NCI-H1417 (cell line): ENCODE measurements at regions not wholly inside any gene's neighbourhood (a gene's known extent, or its start where the extent isn't known, plus 50 kb on each side); places are given as distances from the start of the nearest gene placed in this dataset.
"Not testable (repeated sequence)": the region's sequence is repeated elsewhere in the genome, so short reads cannot be mapped to it uniquely, and the experiment has no call there.

Experiments
- DNase-seq, 3 experiments: peaks; one replicate each; lab custom pipeline; 2025; lab: John Stamatoyannopoulos, UW

GRCh38 chr10:60570272-60570865 is 180.7 kb upstream of the ANK3 start:
- DNase-seq = no peak

DNA sequence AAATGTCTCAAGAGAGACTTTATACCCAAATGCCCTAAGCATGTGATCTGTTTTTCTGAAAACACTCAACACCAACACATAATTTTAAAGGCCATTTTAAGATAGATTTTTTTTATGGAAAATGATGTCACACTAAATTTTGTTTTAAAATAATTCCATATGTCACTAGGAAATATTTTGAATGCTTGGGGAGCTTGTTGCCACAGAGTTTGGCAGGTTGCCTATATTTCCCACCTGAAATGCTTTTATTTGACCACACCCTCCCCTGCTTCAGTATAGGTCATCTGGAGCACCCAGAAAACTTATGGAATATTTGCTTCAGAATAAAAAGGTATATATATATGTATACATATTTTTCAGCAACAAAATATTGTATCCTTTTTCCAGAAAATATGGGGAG is 180.0 kb upstream of the ANK3 start:
- DNase-seq = no peak

- DNase-seq = no peak
Observed at GRCh38 chr10:60566096-60566495, 176.4 kb upstream of the ANK3 start.

- DNase-seq = no peak
Observed at GRCh38 chr10:60565492-60565891, 175.8 kb upstream of the ANK3 start.

DNA sequence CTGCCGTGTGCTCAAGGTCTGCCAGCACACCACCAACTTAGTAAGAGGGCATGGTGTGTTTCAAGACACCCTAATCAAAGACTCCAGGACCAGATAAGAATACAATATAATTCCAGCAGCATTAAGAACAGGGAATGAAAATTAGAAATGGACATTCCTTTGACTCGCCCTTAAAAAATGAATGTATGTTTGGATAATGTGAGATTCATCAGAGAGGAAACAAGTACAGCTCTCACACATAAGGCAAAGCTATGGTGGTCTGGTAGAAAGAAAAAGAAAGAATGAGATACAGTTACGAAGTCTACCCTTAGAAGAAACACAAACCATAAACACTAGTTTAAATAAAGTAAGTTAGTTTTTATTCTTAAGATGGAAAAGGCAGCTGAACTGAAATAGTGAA is 174.8 kb upstream of the ANK3 start:
- no peak for DNase-seq

DNA sequence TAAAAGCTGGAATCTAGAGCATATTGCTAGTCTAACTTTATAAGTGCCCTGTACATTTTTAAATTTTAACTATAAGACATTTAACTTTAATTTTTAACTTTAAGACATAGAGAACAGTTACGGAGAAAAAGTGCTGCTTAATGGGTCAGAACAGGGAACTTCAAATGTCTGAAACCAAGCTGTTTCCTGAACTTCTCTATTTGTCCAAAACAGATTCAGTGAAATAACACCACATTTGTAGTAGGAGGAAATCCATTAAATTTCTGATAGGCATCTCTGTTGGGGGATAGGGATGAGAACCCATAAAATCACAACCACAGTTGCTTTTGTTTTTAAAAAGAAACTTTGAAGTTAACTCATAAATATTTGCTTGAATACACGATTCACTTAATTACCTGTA is 170.8 kb upstream of the ANK3 start:
- no peak for DNase-seq

DNA sequence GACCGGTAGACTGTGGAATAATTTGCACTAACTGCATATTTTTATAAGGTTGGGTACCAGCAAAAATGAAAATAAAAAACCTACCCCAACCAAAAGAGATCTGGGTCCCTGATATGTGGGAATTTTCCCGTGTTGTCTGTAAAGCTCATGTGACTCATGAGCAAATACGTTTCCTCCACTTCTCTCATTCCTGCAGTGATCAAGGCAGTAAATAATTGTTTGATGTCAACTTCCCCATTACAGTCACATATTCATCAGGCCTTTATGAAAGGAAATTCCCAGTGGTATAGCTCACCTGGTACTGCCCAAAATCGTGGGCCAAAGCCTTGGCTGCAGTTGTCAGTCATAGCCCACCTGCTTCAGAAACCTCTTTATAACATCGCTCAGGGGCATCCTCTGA is 166.0 kb upstream of the ANK3 start:
- DNase-seq = no peak

DNA sequence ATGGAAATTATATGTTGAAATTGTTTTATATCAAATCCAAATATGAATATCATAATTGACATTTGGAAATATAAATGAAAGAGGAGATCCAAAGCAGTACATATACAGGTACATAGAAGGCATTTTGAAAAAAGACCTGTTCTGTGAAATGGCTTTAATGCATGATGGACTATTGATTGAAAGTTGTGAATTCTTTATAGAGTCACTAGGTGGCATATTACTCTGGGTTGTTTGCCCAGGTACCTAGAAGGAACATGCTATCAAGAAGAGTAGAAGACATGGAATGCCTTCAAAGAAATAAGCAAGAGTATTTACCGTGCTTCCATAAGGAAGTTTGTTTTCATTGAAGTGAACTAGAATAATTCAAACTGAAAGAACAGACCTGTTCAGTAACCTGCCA is 160.0 kb upstream of the ANK3 start:
- peak in 2 of 3 experiments; percentile 1 to 50 for DNase-seq

- DNase-seq = no peak
Observed at GRCh38 chr10:60542657-60543056, 153.0 kb upstream of the ANK3 start.

DNA sequence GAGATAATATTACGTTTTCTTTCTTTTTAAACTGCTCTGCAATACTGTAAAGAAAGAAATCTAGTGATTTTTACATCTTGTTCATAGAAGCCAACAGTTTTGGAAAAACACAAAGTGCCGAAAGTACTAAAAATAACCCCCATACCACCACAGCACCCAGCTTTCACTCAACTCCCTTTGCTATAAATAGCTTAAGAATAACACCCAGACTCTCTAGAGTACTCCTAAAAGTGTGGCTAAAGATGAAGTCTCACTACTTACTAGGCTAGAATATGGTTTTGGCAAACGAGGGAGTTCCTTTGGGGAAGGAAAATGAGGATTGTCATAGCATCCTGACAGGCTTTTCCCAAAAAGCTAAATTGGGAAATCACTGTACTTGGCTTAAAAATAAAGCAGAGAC is 151.8 kb upstream of the ANK3 start:
- no peak for DNase-seq

DNA sequence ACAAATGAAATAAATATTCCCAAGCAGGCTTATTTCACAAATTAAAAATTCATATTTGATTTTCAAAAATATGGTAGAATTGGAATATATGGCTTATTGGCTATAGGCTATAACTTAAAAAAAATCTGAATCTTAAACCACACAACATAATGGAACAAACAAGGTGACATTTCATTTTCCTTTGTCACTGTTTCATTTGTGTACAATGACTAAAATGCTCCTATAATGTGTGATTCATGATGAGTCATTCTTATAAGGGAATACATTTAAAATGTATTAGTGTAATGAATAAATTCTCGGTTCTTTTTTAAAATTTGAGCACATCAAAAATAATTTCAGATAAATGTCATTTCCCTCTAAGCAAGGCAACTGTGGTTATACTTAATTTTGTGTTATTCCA is 148.0 kb upstream of the ANK3 start:
- DNase-seq = no peak

- no peak for DNase-seq
Observed at GRCh38 chr10:60536529-60537114, 146.9 kb upstream of the ANK3 start.

- no peak for DNase-seq
Observed at GRCh38 chr10:60535427-60535826, 145.8 kb upstream of the ANK3 start.

DNA sequence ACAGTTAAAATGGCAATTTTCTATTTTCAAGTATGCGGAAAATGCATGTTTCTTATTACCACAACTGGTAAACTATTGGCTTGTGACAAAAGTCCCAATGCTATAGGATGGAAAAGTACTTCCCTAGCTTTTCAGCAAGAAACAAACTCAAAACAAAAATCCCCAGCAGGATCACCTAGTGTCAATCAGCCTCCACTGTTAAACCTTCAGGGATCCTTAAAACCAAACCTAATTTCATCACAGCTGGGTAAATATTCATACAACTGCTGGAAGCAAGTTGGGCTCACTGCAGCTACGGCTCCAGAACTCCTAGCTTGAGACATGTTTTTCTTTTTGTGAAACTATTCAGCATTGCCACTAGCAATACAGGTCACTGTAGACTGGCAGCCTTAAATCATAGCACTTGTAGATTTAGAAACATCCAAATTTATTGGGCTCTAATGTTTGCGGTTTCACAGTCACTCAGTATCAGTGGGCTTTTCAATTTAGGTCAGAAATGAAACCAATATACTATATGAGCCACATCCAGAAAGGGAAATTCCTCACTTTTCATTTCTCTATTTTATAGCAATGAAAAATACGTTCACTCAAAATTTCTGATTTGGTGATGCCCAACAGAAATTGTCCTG is 145.2 kb upstream of the ANK3 start:
- DNase-seq = no peak

GRCh38 chr10:60532696-60533468 is 143.2 kb upstream of the ANK3 start:
- no peak for DNase-seq

GRCh38 chr10:60531006-60531405 is 141.3 kb upstream of the ANK3 start:
- no peak for DNase-seq

DNA sequence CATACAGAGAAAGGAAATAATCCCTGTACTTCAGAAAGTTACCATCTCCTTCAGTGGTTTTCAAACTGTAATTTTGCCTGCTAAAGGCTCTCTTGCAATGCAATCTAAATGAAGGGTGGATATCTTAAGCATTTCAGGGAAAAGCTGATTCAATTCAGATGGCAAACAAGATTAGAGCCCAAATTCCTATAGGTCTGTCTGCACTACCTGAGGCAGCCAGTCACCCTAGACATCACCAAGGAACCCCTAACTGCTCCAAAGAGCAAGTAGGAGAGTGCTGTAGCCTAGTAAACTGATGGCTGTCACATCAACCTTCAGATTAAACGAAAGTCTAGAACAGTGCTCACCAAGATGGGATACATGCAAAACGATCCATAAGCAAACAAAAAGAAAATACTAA is 138.0 kb upstream of the ANK3 start:
- no peak for DNase-seq

DNA sequence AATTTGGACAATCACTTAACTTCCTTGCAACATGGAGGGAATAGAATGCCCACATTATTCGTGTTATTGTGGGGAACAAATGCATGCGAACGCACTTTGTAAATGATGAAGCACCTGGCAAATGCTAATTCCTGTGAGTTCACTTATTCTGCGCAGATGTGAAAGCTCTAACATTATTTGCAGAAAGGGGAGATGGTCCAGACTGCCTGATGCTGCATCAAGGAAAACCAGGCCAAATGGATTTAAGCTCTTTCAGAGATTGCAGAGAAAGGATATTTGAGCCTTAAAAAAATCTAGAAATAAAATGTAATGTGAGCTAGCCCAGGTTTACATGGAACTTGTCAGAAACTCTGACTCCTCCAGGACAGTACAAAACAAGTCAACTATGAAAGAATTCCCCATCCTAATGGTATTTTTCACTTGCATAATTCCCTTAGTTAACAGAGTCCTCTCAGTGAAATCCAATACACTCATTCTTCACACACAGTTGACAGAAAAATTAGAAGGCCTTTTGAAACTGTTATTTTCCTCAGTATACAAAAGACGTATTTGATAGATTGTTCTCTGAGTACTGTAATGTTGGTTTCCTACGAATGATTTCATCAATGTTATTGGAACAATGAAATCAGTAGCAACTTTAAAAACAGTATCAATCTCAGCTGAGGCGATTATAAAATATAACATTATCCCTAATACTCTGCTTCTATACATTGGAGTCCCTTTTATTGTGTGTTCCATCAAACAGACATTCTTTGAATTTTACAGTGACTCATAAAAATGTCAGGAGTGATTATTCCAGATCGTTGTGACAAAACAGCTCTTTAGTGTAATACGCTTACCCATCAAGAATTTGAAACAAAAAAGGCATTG is 136.3 kb upstream of the ANK3 start:
- peak in 1 of 3 experiments; percentile 15 for DNase-seq

- no peak for DNase-seq
Observed at GRCh38 chr10:60524541-60524940, 134.9 kb upstream of the ANK3 start.

DNA sequence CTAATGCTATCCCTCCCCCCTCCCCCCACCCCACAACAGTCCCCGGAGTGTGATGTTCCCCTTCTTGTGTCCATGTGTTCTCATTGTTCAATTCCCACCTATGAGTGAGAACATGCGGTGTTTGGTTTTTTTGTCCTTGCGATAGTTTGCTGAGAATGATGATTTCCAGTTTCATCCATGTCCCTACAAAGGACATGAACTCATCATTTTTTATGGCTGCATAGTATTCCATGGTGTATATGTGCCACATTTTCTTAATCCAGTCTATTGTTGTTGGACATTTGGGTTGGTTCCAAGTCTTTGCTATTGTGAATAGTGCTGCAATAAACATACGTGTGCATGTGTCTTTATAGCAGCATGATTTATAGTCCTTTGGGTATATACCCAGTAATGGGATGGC is 133.7 kb upstream of the ANK3 start:
- not testable (repeated sequence) for DNase-seq

GRCh38 chr10:60522617-60523016 is 132.9 kb upstream of the ANK3 start:
- DNase-seq = no peak

- peak; percentile 1 to 84 (median 52) for DNase-seq
Observed at GRCh38 chr10:60521974-60522405, 132.3 kb upstream of the ANK3 start.
